GM12878 (cell line): ENCODE measurements at regions not wholly inside any gene's neighbourhood (a gene's known extent, or its start where the extent isn't known, plus 50 kb on each side); places are given as distances from the start of the nearest gene placed in this dataset.

Experiments
- ATAC-seq: fragments of 200-7000 bp; cut with Tn5 transposase; 3 replicates; pipeline ENCODE4 v1.9.1; 2020; ENCODE audit warnings: mild to moderate bottlenecking, moderate library complexity
- BruUV-seq: library from RNA; stranded (reverse); fragments of 400-500 nt; replicated peaks from 2 replicates; lab custom pipeline; 2021; lab: Mats Ljungman, UMichigan
- CTCF ChIA-PET: fragments of 300-600 bp; sonication (Branson Sonifier 250); formaldehyde crosslinking; extraction: SDS; loops from one replicate; lab custom pipeline; 2021; ENCODE audit warnings: inconsistent platforms; lab: Yijun Ruan, JAX
- POLR2A ChIA-PET: fragments of 350-600 bp; formaldehyde crosslinking; extraction: SDS; loops from one replicate; lab custom pipeline; 2021; ENCODE audit warnings: inconsistent platforms; lab: Charles Lee
- RAD21 ChIA-PET: fragments of 300-600 bp; sonication (Branson Sonifier 250); formaldehyde crosslinking; loops from one replicate; lab custom pipeline; 2023; ENCODE audit warnings: antibody characterized with exemption; ENCODE audit not compliant: unreplicated experiment; lab: Charles Lee
- SMC1A ChIA-PET: fragments of 300-600 bp; sonication (Branson Sonifier 250); formaldehyde crosslinking; loops from one replicate; lab custom pipeline; 2023; ENCODE audit not compliant: unreplicated experiment, uncharacterized antibody; lab: Charles Lee
- DNase-seq: peaks from one replicate; pipeline ENCODE4 v3.0.0-alpha.2; 2011; ENCODE audit warnings: low read depth, low spot score
- FAIRE-seq: peaks from 3 replicates; lab custom pipeline; 2011; peaks lifted over from hg19 to GRCh38; lab: Jason Lieb, UNC
- H2AFZ ChIP-seq: 2 replicates; pipeline ENCODE4 v1.6.0; 2011; ENCODE audit warnings: low read depth, low read length, control low read depth; ENCODE audit not compliant: control insufficient read depth
- H3K27ac ChIP-seq: 2 replicates; pipeline ENCODE4 v1.5.1; 2011; ENCODE audit warnings: control low read depth; ENCODE audit not compliant: control insufficient read depth, insufficient read depth
- H3K27me3 ChIP-seq, 2 experiments: replicated peaks in 1 of 2; 2 replicates each; pipeline versions ENCODE4 v1.6.0 to v1.6.1; 2011; ENCODE audit warnings: low read length in 1 of 2; ENCODE audit not compliant: control insufficient read depth in 2 of 2, insufficient read depth in 2 of 2
- H3K36me3 ChIP-seq, 2 experiments: 2 replicates each; pipeline ENCODE4 v1.5.1; 2011; ENCODE audit warnings: low read length in 1 of 2; ENCODE audit not compliant: control insufficient read depth in 2 of 2, insufficient read depth in 2 of 2
- H3K4me1 ChIP-seq: 2 replicates; pipeline ENCODE4 v1.6.1; 2011; ENCODE audit warnings: mild to moderate bottlenecking, low read length, moderate library complexity, mixed read lengths; ENCODE audit not compliant: control insufficient read depth, insufficient read depth
- H3K4me2 ChIP-seq: 2 replicates; pipeline ENCODE4 v1.6.0; 2011; ENCODE audit warnings: control low read depth; ENCODE audit not compliant: control insufficient read depth, insufficient read depth
- H3K4me3 ChIP-seq: fragments of 200-600 bp; sonication (generic); 2 replicates; pipeline ENCODE4 v1.5.1; 2016
- H3K79me2 ChIP-seq: 2 replicates; pipeline ENCODE4 v1.6.0; 2011; ENCODE audit warnings: low read length; ENCODE audit not compliant: control insufficient read depth, insufficient read depth
- H3K9ac ChIP-seq: 2 replicates; pipeline ENCODE4 v1.8.0; 2011; ENCODE audit warnings: low read length, control low read depth, mixed read lengths; ENCODE audit not compliant: control insufficient read depth, insufficient read depth
- H3K9me3 ChIP-seq: replicated peaks from 3 replicates; pipeline ENCODE4 v1.5.1; 2011; ENCODE audit warnings: mild to moderate bottlenecking, low read length; ENCODE audit not compliant: control insufficient read depth, insufficient read depth
- H4K20me1 ChIP-seq: 2 replicates; pipeline ENCODE4 v1.6.0; 2011; ENCODE audit not compliant: control insufficient read depth, insufficient read depth
- ATF7 ChIP-seq: fragments of 450-650 bp; IDR thresholded peaks from 2 replicates; pipeline ENCODE4 v1.6.1; 2016; ENCODE audit warnings: low read depth, mild to moderate bottlenecking
- BCLAF1 ChIP-seq: fragments of 450-650 bp; IDR thresholded peaks from 2 replicates; pipeline ENCODE4 v1.6.1; 2017; ENCODE audit warnings: antibody characterized with exemption, mild to moderate bottlenecking, moderate library complexity
- CREB1 ChIP-seq: IDR thresholded peaks from 2 replicates; pipeline ENCODE4 v1.6.1; 2012; ENCODE audit warnings: low read depth, mild to moderate bottlenecking, inconsistent platforms
- MLLT1 ChIP-seq: fragments of 450-650 bp; IDR thresholded peaks from 2 replicates; pipeline ENCODE4 v1.6.1; 2016; ENCODE audit warnings: mild to moderate bottlenecking
- NKRF ChIP-seq: fragments of 450-650 bp; conservative IDR thresholded peaks from 2 replicates; pipeline ENCODE4 v1.6.1; 2017; ENCODE audit warnings: mild to moderate bottlenecking, moderate library complexity
- NR2C2 ChIP-seq: IDR thresholded peaks from 2 replicates; pipeline ENCODE4 v1.6.1; 2011; ENCODE audit warnings: borderline replicate concordance, low read depth; ENCODE audit not compliant: control insufficient read depth, insufficient read length
- NR2F1 ChIP-seq: fragments of 450-650 bp; conservative IDR thresholded peaks from 2 replicates; pipeline ENCODE4 v1.6.1; 2017; ENCODE audit warnings: mild to moderate bottlenecking
- RB1 ChIP-seq: fragments of 450-650 bp; formaldehyde crosslinking; IDR thresholded peaks from 2 replicates; pipeline ENCODE4 v1.6.1; 2017; ENCODE audit warnings: mild to moderate bottlenecking, borderline replicate concordance
- ZNF24 ChIP-seq: fragments of 450-650 bp; IDR thresholded peaks from 2 replicates; pipeline ENCODE4 v1.6.1; 2017; ENCODE audit warnings: antibody characterized with exemption, mild to moderate bottlenecking
- ZNF274 ChIP-seq: IDR thresholded peaks from one replicate; pipeline ENCODE4 v1.8.0; 2011; ENCODE audit not compliant: insufficient read length, insufficient read depth
- in situ Hi-C: fragments of 300-500 bp; cut with MboI; formaldehyde crosslinking; loops from 9 replicates; pipeline ENCODE4 v1.14.3; 2018; ENCODE audit warnings: mixed read lengths
- intact Hi-C: fragments of 100-400 bp; cut with micrococcal nuclease; formaldehyde crosslinking; loops from one replicate; pipeline ENCODE4 v1.14.2; 2022; ENCODE audit not compliant: unreplicated experiment
- TF ChIP-seq, protein P1 (sequence below): fragments of 450-650 bp; formaldehyde crosslinking; IDR thresholded peaks from 2 replicates; pipeline ENCODE4 v1.4.0; 2022; ENCODE audit warnings: mild to moderate bottlenecking, moderate library complexity

DNA sequence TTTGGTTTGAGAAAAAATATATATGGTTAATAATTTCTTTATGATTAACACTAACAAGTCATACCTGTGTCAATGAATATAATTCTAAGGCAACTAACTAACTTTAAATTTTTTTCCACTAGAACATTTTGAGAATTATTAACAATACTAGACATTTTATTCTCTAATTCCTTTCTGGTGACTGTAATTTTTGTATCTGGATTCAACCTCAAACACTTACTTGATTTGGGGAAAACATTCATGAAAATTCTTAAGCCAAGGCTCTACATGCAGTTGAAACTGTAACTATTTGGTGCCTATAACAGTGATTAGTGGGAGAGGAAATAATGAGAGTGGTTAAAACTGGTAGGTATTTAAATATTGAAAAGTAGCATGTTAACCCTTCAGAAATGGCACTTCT lies 546.5 kb upstream of the KLHL29 start:
- TF ChIP-seq NR2F1 = no peak
- TF ChIP-seq CREB1 = no peak
- TF ChIP-seq RB1 = no peak
- TF ChIP-seq BCLAF1 = no peak
- TF ChIP-seq NR2C2 = no peak
- TF ChIP-seq MLLT1 = no peak
- TF ChIP-seq ZNF24 = no peak
- no peak for TF ChIP-seq NKRF
- TF ChIP-seq, protein P1, sequence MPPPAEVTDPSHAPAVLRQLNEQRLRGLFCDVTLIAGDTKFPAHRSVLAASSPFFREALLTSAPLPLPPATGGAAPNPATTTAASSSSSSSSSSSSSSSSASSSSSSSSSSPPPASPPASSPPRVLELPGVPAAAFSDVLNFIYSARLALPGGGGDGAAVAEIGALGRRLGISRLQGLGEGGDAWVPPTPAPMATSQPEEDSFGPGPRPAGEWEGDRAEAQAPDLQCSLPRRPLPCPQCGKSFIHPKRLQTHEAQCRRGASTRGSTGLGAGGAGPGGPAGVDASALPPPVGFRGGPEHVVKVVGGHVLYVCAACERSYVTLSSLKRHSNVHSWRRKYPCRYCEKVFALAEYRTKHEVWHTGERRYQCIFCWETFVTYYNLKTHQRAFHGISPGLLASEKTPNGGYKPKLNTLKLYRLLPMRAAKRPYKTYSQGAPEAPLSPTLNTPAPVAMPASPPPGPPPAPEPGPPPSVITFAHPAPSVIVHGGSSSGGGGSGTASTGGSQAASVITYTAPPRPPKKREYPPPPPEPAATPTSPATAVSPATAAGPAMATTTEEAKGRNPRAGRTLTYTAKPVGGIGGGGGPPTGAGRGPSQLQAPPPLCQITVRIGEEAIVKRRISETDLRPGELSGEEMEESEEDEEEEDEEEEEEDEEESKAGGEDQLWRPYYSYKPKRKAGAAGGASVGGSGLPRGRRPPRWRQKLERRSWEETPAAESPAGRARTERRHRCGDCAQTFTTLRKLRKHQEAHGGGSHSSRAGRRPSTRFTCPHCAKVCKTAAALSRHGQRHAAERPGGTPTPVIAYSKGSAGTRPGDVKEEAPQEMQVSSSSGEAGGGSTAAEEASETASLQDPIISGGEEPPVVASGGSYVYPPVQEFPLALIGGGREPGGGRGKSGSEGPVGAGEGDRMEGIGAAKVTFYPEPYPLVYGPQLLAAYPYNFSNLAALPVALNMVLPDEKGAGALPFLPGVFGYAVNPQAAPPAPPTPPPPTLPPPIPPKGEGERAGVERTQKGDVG (CRISPR knock-in tag) = no peak
- TF ChIP-seq ZNF274 = no peak
- no peak for TF ChIP-seq ATF7
- DNase-seq = no peak
- BruUV-seq = no TSS peak
- in situ Hi-C loops (no loop called here), intact Hi-C loops (no loop called here)
- H3K9me3 ChIP-seq = no peaks in the 10 kb centered on the region
- ATAC-seq = no peak
- no peaks in the 10 kb centered on the region for H3K27me3 ChIP-seq
- no peak overlapping the region for H3K9ac ChIP-seq
- H3K79me2 ChIP-seq = no peaks in the 10 kb centered on the region
- H3K36me3 ChIP-seq = no peaks in the 10 kb centered on the region
- H3K4me3 ChIP-seq = no peak overlapping the region
- H3K27ac ChIP-seq = no peak overlapping the region
- no peaks in the 10 kb centered on the region for H4K20me1 ChIP-seq
- H3K4me1 ChIP-seq = no peaks in the 10 kb centered on the region
- H3K4me2 ChIP-seq = no peak overlapping the region
- ChIA-PET SMC1A (no interaction called here), CTCF (no interaction called here), POLR2A (no interaction called here), RAD21 (no interaction called here)
- H2AFZ ChIP-seq = no peak overlapping the region
- FAIRE-seq = no peak
